ENCODE measurements at regions not wholly inside any gene's neighbourhood (a gene's known extent, or its start where the extent isn't known, plus 50 kb on each side); places are given as distances from the start of the nearest gene placed in this dataset.

- Mint-ChIP-seq H3K27ac (ENCODE audit: low read depth, unreplicated experiment) (no peak overlapping the region), H3K36me3 (ENCODE audit: insufficient read depth, unreplicated experiment) (no peaks in the 10 kb centered on the region), H3K4me1 (ENCODE audit: insufficient read depth, unreplicated experiment) (peaks cover 5% of the 10 kb centered on the region), H3K4me3 (ENCODE audit: unreplicated experiment) (no peak overlapping the region), H3K27me3 (ENCODE audit: insufficient read depth, unreplicated experiment) (no peaks in the 10 kb centered on the region), H3K9me3 (ENCODE audit: unreplicated experiment) (no peaks in the 10 kb centered on the region)
- BruUV-seq (replicated peaks) = no TSS peak
- CTCF ChIA-PET = no interaction called here
- intact Hi-C loops (cut with micrococcal nuclease) = no loop called here
- POLR2A ChIA-PET = interaction anchor here (0.7 kb wide), 1 partner anchor 486 kb away, joined by 3 read pairs; no protein-coding TSS in a partner anchor
- no peak for TF ChIP-seq CTCF (IDR thresholded peaks at IDR 0.05; ENCODE audit: unreplicated experiment)
- DNase-seq (ENCODE audit: unreplicated experiment) = peak; percentile 18
Measured at GRCh38 chr6:19052219-19052618, 665.1 kb downstream of the RNF144B start.

GRCh38 chr6:19059102-19059501 lies 672.0 kb downstream of the RNF144B start:
- BruUV-seq (replicated peaks) = no TSS peak
- TF ChIP-seq CTCF (IDR thresholded peaks at IDR 0.05; ENCODE audit: unreplicated experiment) = no peak
- ChIA-PET POLR2A (no interaction called here), CTCF (interaction anchor here (0.6 kb wide), 1 partner anchor 51 kb away, joined by 4 read pairs; no protein-coding TSS in a partner anchor)
- H3K36me3 Mint-ChIP-seq (ENCODE audit: insufficient read depth, unreplicated experiment) = no peaks in the 10 kb centered on the region
- no peaks in the 10 kb centered on the region for H3K9me3 Mint-ChIP-seq (ENCODE audit: unreplicated experiment)
- H3K4me1 Mint-ChIP-seq (ENCODE audit: insufficient read depth, unreplicated experiment) = no peaks in the 10 kb centered on the region
- no peak for DNase-seq (ENCODE audit: unreplicated experiment)
- peaks cover 7% of the 10 kb centered on the region for H3K27me3 Mint-ChIP-seq (ENCODE audit: insufficient read depth, unreplicated experiment)
- intact Hi-C loops (cut with micrococcal nuclease) = no loop called here
- H3K27ac Mint-ChIP-seq (ENCODE audit: low read depth, unreplicated experiment) = no peak overlapping the region
- no peak overlapping the region for H3K4me3 Mint-ChIP-seq (ENCODE audit: unreplicated experiment)

- H3K9me3 Mint-ChIP-seq (ENCODE audit: unreplicated experiment) = no peaks in the 10 kb centered on the region
- no peak overlapping the region for H3K4me3 Mint-ChIP-seq (ENCODE audit: unreplicated experiment)
- POLR2A ChIA-PET = interaction anchor here (0.6 kb wide), 1 partner anchor 32 kb away, joined by 3 read pairs; no protein-coding TSS in a partner anchor
- TF ChIP-seq CTCF (IDR thresholded peaks at IDR 0.05; ENCODE audit: unreplicated experiment) = no peak
- no peak overlapping the region for H3K27ac Mint-ChIP-seq (ENCODE audit: low read depth, unreplicated experiment)
- intact Hi-C loops (cut with micrococcal nuclease) = no loop called here
- no peaks in the 10 kb centered on the region for H3K4me1 Mint-ChIP-seq (ENCODE audit: insufficient read depth, unreplicated experiment)
- BruUV-seq (replicated peaks) = no TSS peak
- DNase-seq (ENCODE audit: unreplicated experiment) = no peak
- no peaks in the 10 kb centered on the region for H3K27me3 Mint-ChIP-seq (ENCODE audit: insufficient read depth, unreplicated experiment)
- CTCF ChIA-PET = no interaction called here
- H3K36me3 Mint-ChIP-seq (ENCODE audit: insufficient read depth, unreplicated experiment) = no peaks in the 10 kb centered on the region
Measured at GRCh38 chr6:19067165-19067564, 680.0 kb downstream of the RNF144B start.

- H3K27me3 Mint-ChIP-seq (ENCODE audit: insufficient read depth, unreplicated experiment) = no peaks in the 10 kb centered on the region
- H3K9me3 Mint-ChIP-seq (ENCODE audit: unreplicated experiment) = no peaks in the 10 kb centered on the region
- no peak for TF ChIP-seq CTCF (IDR thresholded peaks at IDR 0.05; ENCODE audit: unreplicated experiment)
- no peaks in the 10 kb centered on the region for H3K4me1 Mint-ChIP-seq (ENCODE audit: insufficient read depth, unreplicated experiment)
- intact Hi-C loops (cut with micrococcal nuclease) = no loop called here
- H3K36me3 Mint-ChIP-seq (ENCODE audit: insufficient read depth, unreplicated experiment) = no peaks in the 10 kb centered on the region
- ChIA-PET CTCF (no interaction called here), POLR2A (no interaction called here)
- H3K4me3 Mint-ChIP-seq (ENCODE audit: unreplicated experiment) = no peak overlapping the region
- no peak overlapping the region for H3K27ac Mint-ChIP-seq (ENCODE audit: low read depth, unreplicated experiment)
- BruUV-seq (replicated peaks) = no TSS peak
- DNase-seq (ENCODE audit: unreplicated experiment) = no peak
Measured at GRCh38 chr6:19070520-19070919, 683.4 kb downstream of the RNF144B start.

All from MCF 10A (cell line).